RWPE2 (cell line): ENCODE measurements at regions not wholly inside any gene's neighbourhood (a gene's known extent, or its start where the extent isn't known, plus 50 kb on each side); places are given as distances from the start of the nearest gene placed in this dataset.

Source experiments
- ATAC-seq: fragments of 200-7000 bp; cut with Tn5 transposase; 3 replicates; pipeline ENCODE4 v1.9.1; 2021; ENCODE audit warnings: low read depth
- DNase-seq: peaks from one replicate; pipeline ENCODE4 v3.0.0-alpha.2; 2020; ENCODE audit warnings: low spot score
- H3K27ac ChIP-seq: fragments of 450-650 bp; 2 replicates; pipeline ENCODE4 v1.5.1; 2017; ENCODE audit warnings: mild to moderate bottlenecking; ENCODE audit not compliant: poor library complexity, severe bottlenecking
- H3K27me3 ChIP-seq: fragments of 250-450 bp; sonication (Bioruptor Pico); 2 replicates; pipeline ENCODE4 v1.5.1; 2021; ENCODE audit warnings: mild to moderate bottlenecking, moderate library complexity; ENCODE audit not compliant: insufficient read depth, poor library complexity, severe bottlenecking
- H3K36me3 ChIP-seq: fragments of 250-450 bp; sonication (Bioruptor Pico); 2 replicates; pipeline ENCODE4 v1.5.1; 2020; ENCODE audit warnings: low read depth, mild to moderate bottlenecking, moderate library complexity
- H3K4me1 ChIP-seq: fragments of 250-450 bp; sonication (Bioruptor Pico); 2 replicates; pipeline ENCODE4 v1.5.1; 2021; ENCODE audit warnings: mild to moderate bottlenecking, moderate library complexity; ENCODE audit not compliant: insufficient read depth, poor library complexity, severe bottlenecking
- H3K4me3 ChIP-seq: fragments of 250-450 bp; sonication (Bioruptor Pico); 2 replicates; pipeline ENCODE4 v1.5.1; 2021; ENCODE audit warnings: mild to moderate bottlenecking, moderate library complexity; ENCODE audit not compliant: severe bottlenecking
- H3K9me3 ChIP-seq: fragments of 250-450 bp; sonication (Bioruptor Pico); 2 replicates; pipeline ENCODE4 v1.5.1; 2021; ENCODE audit warnings: mild to moderate bottlenecking, moderate library complexity; ENCODE audit not compliant: severe bottlenecking
- CTCF ChIP-seq: fragments of 450-650 bp; IDR thresholded peaks from one replicate; pipeline ENCODE4 v1.5.1; 2017; ENCODE audit warnings: mild to moderate bottlenecking, moderate library complexity; ENCODE audit not compliant: poor library complexity, severe bottlenecking

- Histone ChIP-seq H3K9me3 (no peaks in the 10 kb centered on the region), H3K27ac (no peak overlapping the region), H3K36me3 (no peaks in the 10 kb centered on the region), H3K4me3 (no peak overlapping the region), H3K27me3 (no peaks in the 10 kb centered on the region), H3K4me1 (no peaks in the 10 kb centered on the region)
- no peak for ATAC-seq
- TF ChIP-seq CTCF: no peak
- DNase-seq: no peak
Observed at GRCh38 chr7:32250471-32251260, 180.5 kb upstream of the PDE1C start.

GRCh38 chr7:32250003-32250402, 179.8 kb upstream of the PDE1C start:
- no peaks in the 10 kb centered on the region for H3K9me3 ChIP-seq
- DNase-seq: no peak
- H3K27me3 ChIP-seq: no peaks in the 10 kb centered on the region
- no peak overlapping the region for H3K27ac ChIP-seq
- no peaks in the 10 kb centered on the region for H3K4me1 ChIP-seq
- H3K4me3 ChIP-seq: no peak overlapping the region
- TF ChIP-seq CTCF: no peak
- H3K36me3 ChIP-seq: no peaks in the 10 kb centered on the region
- no peak for ATAC-seq

- DNase-seq (no peak), ATAC-seq (no peak)
- Histone ChIP-seq H3K4me1 (no peaks in the 10 kb centered on the region), H3K27me3 (no peaks in the 10 kb centered on the region), H3K27ac (no peak overlapping the region), H3K9me3 (no peaks in the 10 kb centered on the region), H3K36me3 (no peaks in the 10 kb centered on the region), H3K4me3 (no peak overlapping the region)
- TF ChIP-seq CTCF: no peak
Observed at GRCh38 chr7:32248522-32248921, 178.3 kb upstream of the PDE1C start.

- no peak for DNase-seq
- Histone ChIP-seq H3K9me3 (no peaks in the 10 kb centered on the region), H3K4me1 (no peaks in the 10 kb centered on the region), H3K27me3 (no peaks in the 10 kb centered on the region), H3K4me3 (no peak overlapping the region), H3K36me3 (no peaks in the 10 kb centered on the region), H3K27ac (no peak overlapping the region)
- no peak for TF ChIP-seq CTCF
- ATAC-seq: no peak
Observed at GRCh38 chr7:32244806-32245345, 174.7 kb upstream of the PDE1C start.

GRCh38 chr7:32243687-32244290, 173.6 kb upstream of the PDE1C start:
- Histone ChIP-seq H3K36me3 (no peaks in the 10 kb centered on the region), H3K9me3 (no peaks in the 10 kb centered on the region), H3K27me3 (no peaks in the 10 kb centered on the region), H3K4me3 (no peak overlapping the region), H3K4me1 (no peaks in the 10 kb centered on the region), H3K27ac (no peak overlapping the region)
- no peak for DNase-seq
- ATAC-seq: no peak
- TF ChIP-seq CTCF: no peak
